Gastroesophageal sphincter (tissue), 4 donors: ENCODE measurements at regions not wholly inside any gene's neighbourhood (a gene's known extent, or its start where the extent isn't known, plus 50 kb on each side); places are given as distances from the start of the nearest gene placed in this dataset.

Experiments
- ATAC-seq: fragments of 150-250 bp; one replicate; pipeline ENCODE4 v1.9.1; 2016; ENCODE audit warnings: mild to moderate bottlenecking, moderate library complexity
- H3K27ac ChIP-seq, 4 donors: fragments of 200-600 bp; sonication (generic) in 3 of 4; 1 replicate in 3 of 4; 2 replicates in 1 of 4; pipeline ENCODE4 v1.5.1; 2016 to 2019
- H3K27me3 ChIP-seq: fragments of 200-600 bp; sonication (generic); one replicate; pipeline ENCODE4 v1.5.1; 2019
- H3K36me3 ChIP-seq, 2 donors: fragments of 200-600 bp; sonication (generic); one replicate each; pipeline ENCODE4 v1.5.1; 2019; ENCODE audit warnings: control low read depth in 1 of 2
- H3K4me1 ChIP-seq, 3 donors: fragments of 200-600 bp; sonication (generic); 1 replicate in 2 of 3; 2 replicates in 1 of 3; pipeline ENCODE4 v1.5.1; 2016 to 2019; ENCODE audit warnings: control low read depth in 2 of 3
- H3K4me3 ChIP-seq, 2 donors: fragments of 200-600 bp; sonication (generic); one replicate each; pipeline ENCODE4 v1.5.1; 2019; ENCODE audit warnings: mild to moderate bottlenecking in 1 of 2, moderate library complexity in 1 of 2
- H3K9me3 ChIP-seq, 3 donors: fragments of 200-600 bp; sonication (generic); one replicate each; pipeline ENCODE4 v1.5.1; 2017 to 2019; ENCODE audit warnings: control low read depth in 2 of 3
- CTCF ChIP-seq, 4 experiments: fragments of 200-600 bp in 2 of 4; fragments of 450-650 bp in 2 of 4; sonication (generic) in 1 of 4; IDR thresholded peaks; one replicate each; pipeline ENCODE4 v1.5.1; 2017 to 2019; ENCODE audit warnings: antibody characterized with exemption in 4 of 4, mild to moderate bottlenecking in 2 of 4, moderate library complexity in 2 of 4
- EP300 ChIP-seq: sonication (generic); formaldehyde crosslinking; IDR thresholded peaks from one replicate; pipeline ENCODE4 v1.6.1; 2017; ENCODE audit warnings: antibody characterized with exemption, mild to moderate bottlenecking
- POLR2A ChIP-seq, 2 donors: fragments of 450-650 bp; IDR thresholded peaks; one replicate each; pipeline ENCODE4 v1.6.1; 2017; ENCODE audit warnings: antibody characterized with exemption in 2 of 2, mild to moderate bottlenecking in 2 of 2, moderate library complexity in 1 of 2
- POLR2AphosphoS5 ChIP-seq: sonication (generic); formaldehyde crosslinking; IDR thresholded peaks from one replicate; pipeline ENCODE4 v1.6.1; 2017; ENCODE audit warnings: antibody characterized with exemption
- WGBS, 2 donors: methylation state at CpG; one replicate each; pipeline ENCODE4 v1.1.5; 2018; ENCODE audit warnings: low coverage in 1 of 2; 5-methylcytosine and 5-hydroxymethylcytosine counted together

- Histone ChIP-seq H3K9me3 (no peaks in the 10 kb centered on the region), H3K27me3 (peaks cover 5% of the 10 kb centered on the region), H3K27ac (no peak overlapping the region), H3K4me3 (no peak overlapping the region), H3K36me3 (no peaks in the 10 kb centered on the region), H3K4me1 (no peaks in the 10 kb centered on the region)
- 100% methylated on average over 1 to 2 of the region's 5 CpGs for WGBS, 2 donors
- ATAC-seq: no peak
- TF ChIP-seq POLR2AphosphoS5 (no peak), POLR2A (IDR thresholded peaks at IDR 0.05) (no peak), CTCF (IDR thresholded peaks at IDR 0.05) (no peak), EP300 (no peak)
These were observed 127.2 kb upstream of the CXCL14 start for GRCh38 chr5:135705941-135706466.

- Histone ChIP-seq H3K9me3 (no peaks in the 10 kb centered on the region), H3K4me1 (no peaks in the 10 kb centered on the region), H3K27me3 (peaks cover 5% of the 10 kb centered on the region), H3K36me3 (no peaks in the 10 kb centered on the region), H3K27ac (no peak overlapping the region), H3K4me3 (no peak overlapping the region)
- 61 to 74% methylated on average over 2 of the region's 5 CpGs for WGBS, 2 donors
- no peak for TF ChIP-seq POLR2AphosphoS5
- TF ChIP-seq POLR2A (IDR thresholded peaks at IDR 0.05): no peak
- TF ChIP-seq CTCF (IDR thresholded peaks at IDR 0.05): no peak
- no peak for TF ChIP-seq EP300
- ATAC-seq: no peak
These were observed 126.4 kb upstream of the CXCL14 start for GRCh38 chr5:135705141-135705631.

- Histone ChIP-seq H3K9me3 (no peaks in the 10 kb centered on the region), H3K36me3 (no peaks in the 10 kb centered on the region), H3K4me1 (no peaks in the 10 kb centered on the region), H3K27me3 (peaks cover 5% of the 10 kb centered on the region), H3K4me3 (no peak overlapping the region), H3K27ac (no peak overlapping the region)
- 39 to 52% methylated on average over 2 of the region's 2 CpGs for WGBS, 2 donors
- no peak for ATAC-seq
- TF ChIP-seq POLR2A (IDR thresholded peaks at IDR 0.05) (no peak), EP300 (no peak), CTCF (IDR thresholded peaks at IDR 0.05) (no peak), POLR2AphosphoS5 (no peak)
These were observed 125.8 kb upstream of the CXCL14 start for GRCh38 chr5:135704616-135705015.

DNA sequence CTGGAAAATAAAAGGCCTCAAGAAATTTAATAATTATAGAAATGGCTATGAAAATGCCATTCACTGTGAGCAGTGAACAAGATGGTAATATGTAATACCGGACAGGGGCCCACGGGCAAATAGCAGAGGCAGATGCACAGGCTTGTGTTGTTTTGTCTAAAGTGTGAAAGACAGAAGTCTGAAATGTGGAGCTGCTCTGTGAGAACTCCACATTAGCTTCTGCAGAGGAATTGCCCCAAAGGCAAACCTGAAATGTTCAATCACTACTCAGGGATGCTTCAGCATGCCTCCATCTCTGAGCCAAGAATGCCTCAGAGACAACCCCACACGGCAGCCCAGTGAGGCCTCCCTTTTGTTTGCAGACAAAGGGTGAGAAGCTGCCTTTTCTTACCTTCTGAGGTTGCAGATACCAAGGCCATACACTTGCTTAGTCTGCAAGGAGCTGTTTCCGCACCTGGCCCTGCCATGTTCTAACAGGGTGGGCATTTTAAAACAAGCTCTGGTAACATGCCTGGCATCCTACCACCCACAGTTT, 124.3 kb upstream of the CXCL14 start:
- no peak overlapping the region for H3K4me3 ChIP-seq
- no peaks in the 10 kb centered on the region for H3K4me1 ChIP-seq
- no peak for ATAC-seq
- H3K36me3 ChIP-seq: no peaks in the 10 kb centered on the region
- no peaks in the 10 kb centered on the region for H3K27me3 ChIP-seq
- no peak for TF ChIP-seq POLR2AphosphoS5
- TF ChIP-seq CTCF (IDR thresholded peaks at IDR 0.05): no peak
- no peak for TF ChIP-seq POLR2A (IDR thresholded peaks at IDR 0.05)
- no peak for TF ChIP-seq EP300
- WGBS, 2 donors: 54 to 100% methylated on average over 1 to 4 of the region's 4 CpGs
- no peaks in the 10 kb centered on the region for H3K9me3 ChIP-seq
- H3K27ac ChIP-seq: no peak overlapping the region

DNA sequence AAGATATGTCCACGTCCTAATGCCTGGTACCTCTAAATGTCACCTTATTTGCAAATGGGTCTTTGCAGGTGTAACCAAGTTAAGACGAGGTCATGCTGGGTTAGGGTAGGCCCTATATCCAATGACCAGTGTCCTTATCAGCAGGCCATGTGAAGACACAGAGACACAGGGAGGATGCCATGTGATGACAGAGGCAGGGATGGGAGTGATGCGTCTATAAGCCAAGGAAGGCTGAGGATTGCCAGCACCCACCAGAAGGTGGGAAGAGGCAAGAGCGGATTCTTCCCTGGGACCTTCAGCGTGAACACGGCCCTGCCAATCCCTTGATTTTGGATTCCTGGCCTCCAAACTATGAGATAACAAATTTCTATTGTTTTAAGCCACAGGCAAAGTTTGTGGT, 123.4 kb upstream of the CXCL14 start:
- H3K4me3 ChIP-seq: no peak overlapping the region
- no peaks in the 10 kb centered on the region for H3K36me3 ChIP-seq
- 90 to 96% methylated on average over 3 to 6 of the region's 6 CpGs for WGBS, 2 donors
- TF ChIP-seq CTCF (IDR thresholded peaks at IDR 0.05): no peak
- no peak for TF ChIP-seq POLR2AphosphoS5
- no peak for TF ChIP-seq POLR2A (IDR thresholded peaks at IDR 0.05)
- TF ChIP-seq EP300: no peak
- H3K9me3 ChIP-seq: no peaks in the 10 kb centered on the region
- no peaks in the 10 kb centered on the region for H3K4me1 ChIP-seq
- no peaks in the 10 kb centered on the region for H3K27me3 ChIP-seq
- no peak overlapping the region for H3K27ac ChIP-seq
- ATAC-seq: no peak
